ENCODE measurements at regions not wholly inside any gene's neighbourhood (a gene's known extent, or its start where the extent isn't known, plus 50 kb on each side); places are given as distances from the start of the nearest gene placed in this dataset.
A peak's percentile ranks its signal among the peaks of the same experiment; 100 is the strongest.

DNA sequence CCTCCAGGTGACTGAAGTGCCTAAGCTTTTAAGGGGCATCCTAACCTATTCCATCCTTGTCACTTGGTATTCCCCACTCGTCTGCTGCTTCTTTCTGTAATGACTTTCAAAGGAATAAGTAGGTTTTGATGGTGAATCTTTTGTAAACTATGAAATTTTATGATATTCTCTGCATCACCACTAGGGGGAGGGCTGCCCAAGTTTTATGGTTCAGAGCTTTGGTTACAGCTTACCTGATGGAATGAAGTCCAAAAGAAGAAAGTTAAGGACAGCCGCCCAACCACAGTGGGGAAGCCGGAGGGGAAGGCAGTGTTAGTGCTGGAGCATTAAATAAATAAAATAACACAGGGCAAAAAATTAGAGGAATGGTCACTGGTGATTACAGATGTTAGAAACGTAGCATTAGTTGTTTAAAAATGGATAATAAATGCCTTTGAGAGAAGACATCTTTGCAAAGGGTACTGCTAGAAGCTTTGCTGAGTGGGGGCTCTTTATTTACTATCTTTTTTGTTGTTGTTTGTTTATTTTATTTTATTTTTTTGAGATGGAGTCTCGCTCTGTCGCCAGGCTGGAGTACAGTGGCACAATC lies 204.9 kb downstream of the GBA3 start:
- H3K4me2 ChIP-seq (ENCODE audit: low read length): no peak overlapping the region
- no peak overlapping the region for H3K4me3 ChIP-seq (ENCODE audit: low read length)
- DNase-seq (peak; percentile 34), ATAC-seq (no peak)
- no peak overlapping the region for H2AFZ ChIP-seq (ENCODE audit: low read length)
- intact Hi-C loops (cut with micrococcal nuclease): loop anchor here (1.0 to 5.0 kb wide), 2 partner anchors 238 to 820 kb away; no protein-coding TSS in a partner anchor
- no peaks in the 10 kb centered on the region for H3K9me3 ChIP-seq (ENCODE audit: low read length)
- H3K4me1 ChIP-seq (ENCODE audit: insufficient read depth, low read length): no peaks in the 10 kb centered on the region
- ChIA-PET CTCF (interaction anchor here (0.5 to 1.3 kb wide), 2 partner anchors 38 to 335 kb away, joined by 3 to 4 read pairs; no protein-coding TSS in a partner anchor), POLR2A (ENCODE audit: unreplicated experiment) (no interaction called here)
- BruUV-seq (replicated peaks): no TSS peak
- H3K9ac ChIP-seq (ENCODE audit: low read length): no peak overlapping the region
- H3K9me2 ChIP-seq (replicated peaks; ENCODE audit: low read length): no peaks in the 10 kb centered on the region
- H4K20me1 ChIP-seq (ENCODE audit: low read length): no peaks in the 10 kb centered on the region
- H3F3A ChIP-seq (ENCODE audit: low read length, unreplicated experiment): no peaks in the 10 kb centered on the region
- TF ChIP-seq, protein P1, sequence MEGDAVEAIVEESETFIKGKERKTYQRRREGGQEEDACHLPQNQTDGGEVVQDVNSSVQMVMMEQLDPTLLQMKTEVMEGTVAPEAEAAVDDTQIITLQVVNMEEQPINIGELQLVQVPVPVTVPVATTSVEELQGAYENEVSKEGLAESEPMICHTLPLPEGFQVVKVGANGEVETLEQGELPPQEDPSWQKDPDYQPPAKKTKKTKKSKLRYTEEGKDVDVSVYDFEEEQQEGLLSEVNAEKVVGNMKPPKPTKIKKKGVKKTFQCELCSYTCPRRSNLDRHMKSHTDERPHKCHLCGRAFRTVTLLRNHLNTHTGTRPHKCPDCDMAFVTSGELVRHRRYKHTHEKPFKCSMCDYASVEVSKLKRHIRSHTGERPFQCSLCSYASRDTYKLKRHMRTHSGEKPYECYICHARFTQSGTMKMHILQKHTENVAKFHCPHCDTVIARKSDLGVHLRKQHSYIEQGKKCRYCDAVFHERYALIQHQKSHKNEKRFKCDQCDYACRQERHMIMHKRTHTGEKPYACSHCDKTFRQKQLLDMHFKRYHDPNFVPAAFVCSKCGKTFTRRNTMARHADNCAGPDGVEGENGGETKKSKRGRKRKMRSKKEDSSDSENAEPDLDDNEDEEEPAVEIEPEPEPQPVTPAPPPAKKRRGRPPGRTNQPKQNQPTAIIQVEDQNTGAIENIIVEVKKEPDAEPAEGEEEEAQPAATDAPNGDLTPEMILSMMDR (conservative IDR thresholded peaks at IDR 0.05; ENCODE audit: low read depth, low read length): peak; percentile 80
- TF ChIP-seq EZH2phosphoT487 (IDR thresholded peaks at IDR 0.05; ENCODE audit: borderline replicate concordance, low read length): no peak
- H3K79me2 ChIP-seq (ENCODE audit: low read length): no peaks in the 10 kb centered on the region
- H3K27me3 ChIP-seq (ENCODE audit: low read length): no peaks in the 10 kb centered on the region; the same call in 1 of the 2 replicates
- no peaks in the 10 kb centered on the region for H3K36me3 ChIP-seq (ENCODE audit: low read depth, low read length)
- H3K27ac ChIP-seq (ENCODE audit: low read length): no peak overlapping the region

- CTCF ChIA-PET: interaction anchor here (0.6 kb wide), 1 partner anchor 15 kb away, joined by 3 read pairs; no protein-coding TSS in a partner anchor
- no peaks in the 10 kb centered on the region for H3K79me2 ChIP-seq (ENCODE audit: low read length)
Observed at GRCh38 chr4:22895482-22895881, 202.7 kb downstream of the GBA3 start.

DNA sequence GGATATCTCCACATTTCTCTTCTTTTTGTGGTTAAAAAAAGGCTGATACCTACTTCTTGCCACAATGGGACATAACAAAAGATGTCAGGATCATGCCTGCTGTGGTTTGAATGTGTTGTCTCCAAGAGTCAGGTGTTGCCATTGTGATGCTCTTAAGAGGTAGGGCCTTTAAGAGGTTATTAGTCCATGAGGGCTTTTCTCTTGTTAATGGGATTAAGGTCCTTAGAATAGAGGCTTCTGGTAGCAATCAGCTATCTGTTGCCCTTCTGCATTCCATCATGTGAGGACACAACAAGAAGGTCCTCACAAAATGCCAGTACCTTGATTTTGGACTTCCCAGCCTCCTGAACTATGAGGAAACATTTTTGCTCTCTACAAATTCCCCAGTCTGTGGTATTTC lies 191.4 kb downstream of the GBA3 start:
- TF ChIP-seq, protein P1 (conservative IDR thresholded peaks at IDR 0.05; ENCODE audit: low read depth, low read length): no peak
- Histone ChIP-seq H3K9ac (ENCODE audit: low read length) (no peak overlapping the region), H3K4me3 (ENCODE audit: low read length) (no peak overlapping the region), H3K27ac (ENCODE audit: low read length) (no peak overlapping the region), H4K20me1 (ENCODE audit: low read length) (no peaks in the 10 kb centered on the region), H3K9me3 (ENCODE audit: low read length) (no peaks in the 10 kb centered on the region), H3K27me3 (ENCODE audit: low read length) (peaks cover 5% of the 10 kb centered on the region; the same call in 1 of the 2 replicates), H3K4me1 (ENCODE audit: insufficient read depth, low read length) (no peaks in the 10 kb centered on the region), H3K4me2 (ENCODE audit: low read length) (no peak overlapping the region), H3F3A (ENCODE audit: low read length, unreplicated experiment) (no peaks in the 10 kb centered on the region), H3K9me2 (replicated peaks; ENCODE audit: low read length) (no peaks in the 10 kb centered on the region), H3K79me2 (ENCODE audit: low read length) (no peaks in the 10 kb centered on the region), H3K36me3 (ENCODE audit: low read depth, low read length) (no peaks in the 10 kb centered on the region), H2AFZ (ENCODE audit: low read length) (no peak overlapping the region)
- DNase-seq: no peak
- intact Hi-C loops (cut with micrococcal nuclease): no loop called here
- ChIA-PET CTCF (no interaction called here), POLR2A (ENCODE audit: unreplicated experiment) (no interaction called here)
- BruUV-seq (replicated peaks): no TSS peak
- no peak for ATAC-seq

More at GRCh38 chr4:22895482-22895881, 202.7 kb downstream of the GBA3 start:
- H4K20me1 ChIP-seq (ENCODE audit: low read length): no peaks in the 10 kb centered on the region
- H3K9me3 ChIP-seq (ENCODE audit: low read length): no peaks in the 10 kb centered on the region
- H3F3A ChIP-seq (ENCODE audit: low read length, unreplicated experiment): no peaks in the 10 kb centered on the region
- H3K4me3 ChIP-seq (ENCODE audit: low read length): no peak overlapping the region
- DNase-seq: no peak
- H3K36me3 ChIP-seq (ENCODE audit: low read depth, low read length): no peaks in the 10 kb centered on the region
- H3K27me3 ChIP-seq (ENCODE audit: low read length): no peaks in the 10 kb centered on the region; the same call in 1 of the 2 replicates
- intact Hi-C loops (cut with micrococcal nuclease): loop anchor here (5.0 kb wide), 1 partner anchor 822 kb away; no protein-coding TSS in a partner anchor
- H3K4me2 ChIP-seq (ENCODE audit: low read length): no peak overlapping the region
- POLR2A ChIA-PET (ENCODE audit: unreplicated experiment): no interaction called here
- no peaks in the 10 kb centered on the region for H3K4me1 ChIP-seq (ENCODE audit: insufficient read depth, low read length)
- no TSS peak for BruUV-seq (replicated peaks)
- H2AFZ ChIP-seq (ENCODE audit: low read length): no peak overlapping the region
- H3K9me2 ChIP-seq (replicated peaks; ENCODE audit: low read length): no peaks in the 10 kb centered on the region
- no peak for ATAC-seq
- TF ChIP-seq EZH2 (IDR thresholded peaks at IDR 0.05; ENCODE audit: low read length, unreplicated experiment) (no peak), EZH2phosphoT487 (IDR thresholded peaks at IDR 0.05; ENCODE audit: borderline replicate concordance, low read length) (no peak)
- TF ChIP-seq, protein P1 (conservative IDR thresholded peaks at IDR 0.05; ENCODE audit: low read depth, low read length): no peak
- H3K9ac ChIP-seq (ENCODE audit: low read length): no peak overlapping the region
- H3K27ac ChIP-seq (ENCODE audit: low read length): no peak overlapping the region

Measured in PC-3 (cell line).